ENCODE measurements at regions not wholly inside any gene's neighbourhood (a gene's known extent, or its start where the extent isn't known, plus 50 kb on each side); places are given as distances from the start of the nearest gene placed in this dataset.
A peak's percentile ranks its signal among the peaks of the same experiment; 100 is the strongest.
"Not testable (repeated sequence)": the region's sequence is repeated elsewhere in the genome, so short reads cannot be mapped to it uniquely, and the experiment has no call there.

DNA sequence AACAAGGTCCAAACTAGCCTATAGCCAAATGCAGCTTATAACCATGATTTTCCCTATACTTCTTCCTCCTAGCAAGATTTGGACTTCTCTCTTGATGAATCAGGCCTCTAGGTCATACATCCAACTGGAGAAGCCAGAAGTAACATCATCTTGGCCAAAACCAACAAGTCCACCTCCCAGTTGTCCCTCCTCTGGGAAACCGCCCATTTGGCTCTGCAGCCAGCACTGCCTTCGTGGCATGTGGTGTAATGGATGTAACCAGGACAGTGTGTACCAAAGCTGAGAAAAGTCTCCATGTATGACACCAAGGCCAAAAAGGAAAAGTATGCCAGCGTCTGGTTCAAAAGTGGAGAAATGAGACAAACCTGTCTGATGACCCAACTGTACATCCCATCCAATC, 59.3 kb upstream of the VASH1 start:
- no peak for DNase-seq

DNA sequence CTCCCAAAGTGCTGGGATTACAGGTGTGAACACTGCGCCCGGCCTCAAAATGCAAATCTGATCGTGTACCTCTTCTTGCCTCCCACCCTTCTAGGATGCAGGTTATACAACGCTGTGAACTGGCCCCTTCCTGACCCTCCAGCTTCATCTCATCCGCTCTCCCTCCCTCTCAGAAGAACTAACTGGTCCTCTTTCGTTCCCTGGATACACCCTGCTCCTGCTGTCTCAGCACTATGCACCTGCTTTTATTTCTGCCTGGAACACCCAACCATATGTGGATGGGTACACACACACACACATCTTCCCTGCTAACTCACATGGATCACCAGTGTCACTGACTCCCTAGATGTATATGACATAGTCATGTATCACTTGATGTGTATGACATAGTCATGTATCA, 56.1 kb upstream of the VASH1 start:
- DNase-seq = no peak

DNA sequence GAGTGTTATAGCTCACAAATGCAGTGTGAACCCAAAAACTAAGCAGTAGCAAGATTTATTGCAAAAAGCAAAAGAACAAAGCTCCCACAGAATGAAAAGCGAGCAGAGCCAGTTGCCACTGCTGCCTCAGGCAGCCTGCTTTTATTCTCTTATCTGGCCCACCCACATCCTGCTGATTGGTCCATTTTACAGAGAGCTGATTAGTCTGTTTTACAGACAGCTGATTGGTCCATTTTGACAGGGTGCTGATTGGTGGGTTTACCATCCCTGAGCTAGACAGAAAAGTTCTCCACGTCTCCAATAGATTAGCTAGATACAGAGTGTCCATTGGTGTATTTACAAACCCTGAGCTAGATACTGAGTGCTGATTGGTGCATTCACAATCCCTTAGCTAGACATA, 55.1 kb upstream of the VASH1 start:
- not testable (repeated sequence) for DNase-seq

DNA sequence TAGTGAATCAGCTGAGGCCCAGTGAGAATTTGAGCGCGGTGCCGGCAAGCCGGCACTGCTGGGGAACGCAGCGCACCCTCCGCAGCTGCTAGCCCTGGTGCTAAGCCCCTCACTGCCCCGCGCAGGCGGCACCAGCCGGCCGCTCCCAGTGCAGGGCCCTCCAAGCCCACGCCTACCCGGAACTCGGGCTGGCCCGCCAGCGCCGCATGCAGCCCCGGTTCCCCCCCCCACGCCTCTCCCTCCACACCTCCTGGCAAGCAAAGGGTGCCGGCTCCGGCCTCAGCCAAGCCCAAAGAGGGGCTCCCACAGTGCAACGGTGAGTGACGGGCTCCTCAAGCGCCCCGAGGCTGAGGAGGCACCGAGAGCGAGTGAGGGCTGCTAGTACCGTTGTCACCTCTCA, 54.5 kb upstream of the VASH1 start:
- no peak for DNase-seq

DNA sequence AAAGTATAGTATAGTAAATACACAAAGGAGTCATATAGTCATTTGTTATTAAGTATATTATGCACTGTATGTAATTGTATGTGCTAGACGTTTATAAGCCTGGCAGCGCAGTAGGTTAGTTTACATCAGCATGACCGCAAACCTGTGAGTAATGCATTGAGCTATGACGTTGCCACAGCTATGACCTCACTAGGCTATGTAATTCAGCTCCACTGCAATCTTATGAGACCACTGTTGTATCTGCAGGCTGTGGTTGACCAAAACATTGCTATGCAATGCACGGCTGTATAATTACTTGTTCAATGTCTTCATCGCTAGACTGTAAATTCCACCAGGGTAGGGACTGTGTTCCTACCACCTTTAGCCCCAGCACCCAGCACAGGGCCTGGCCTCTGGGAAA, 53.2 kb upstream of the VASH1 start:
- DNase-seq = no peak

DNA sequence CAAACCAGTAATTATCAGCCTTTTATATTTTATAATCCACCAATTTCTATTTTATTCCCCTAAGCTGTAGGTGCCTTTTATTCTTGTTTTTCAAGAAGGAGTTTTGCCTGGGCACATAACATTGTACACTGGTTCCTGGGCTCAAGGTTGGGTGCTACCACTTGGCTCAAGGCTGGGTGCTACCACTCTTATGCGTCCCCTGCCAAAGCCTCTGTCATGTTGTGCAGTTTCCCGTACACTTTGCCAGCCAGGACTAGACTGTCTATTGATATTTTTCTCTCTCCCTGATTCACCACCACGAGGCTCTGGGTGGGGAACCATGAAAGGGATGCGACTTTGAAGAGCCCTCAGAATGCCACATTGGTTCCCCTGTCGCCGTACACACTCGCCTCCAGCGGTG, 52.5 kb upstream of the VASH1 start:
- DNase-seq = no peak

DNA sequence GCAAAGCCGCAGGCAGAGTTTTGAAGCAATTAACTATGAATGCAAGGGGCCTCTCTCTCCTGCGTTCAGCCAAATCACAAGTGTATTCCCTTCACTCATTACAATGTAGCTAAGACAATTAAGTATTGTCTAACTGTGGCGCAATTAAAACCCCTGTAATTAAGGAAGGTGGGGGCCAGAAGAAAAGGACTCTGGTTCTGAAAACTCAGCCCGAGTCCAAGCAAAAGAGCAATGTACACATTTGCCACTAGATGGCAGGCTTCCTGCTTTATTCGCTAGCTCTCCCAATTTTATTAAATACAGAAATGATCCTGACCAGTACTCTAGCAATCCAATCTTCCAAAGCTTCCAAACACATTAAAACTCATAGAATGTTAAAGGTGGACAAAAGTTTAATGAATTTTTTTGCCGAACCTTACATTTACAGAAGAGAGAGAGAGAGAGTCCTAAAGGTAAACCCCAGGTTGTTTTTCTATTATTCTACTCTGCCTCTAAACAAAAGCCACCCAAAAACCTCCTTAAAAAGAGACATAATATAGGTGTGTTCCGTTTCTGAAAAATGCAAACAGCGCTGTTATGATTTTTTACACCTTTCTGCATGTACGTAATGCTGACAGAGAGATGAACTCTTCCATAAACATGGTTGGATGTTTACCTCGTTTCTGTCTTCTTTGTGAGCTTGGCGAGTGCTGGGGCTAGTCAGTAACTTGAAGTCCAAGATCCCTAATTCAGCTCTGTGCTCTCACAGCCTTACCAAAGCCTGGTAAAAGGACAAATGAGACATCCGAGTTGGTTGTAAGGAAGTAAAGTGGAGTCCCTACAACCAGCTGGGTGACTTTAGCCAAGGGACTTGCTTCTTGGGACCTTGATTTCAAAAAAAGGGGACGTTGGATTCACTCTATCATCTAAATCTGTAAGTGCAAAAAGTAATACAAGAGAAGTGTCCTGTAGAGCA, 50.9 kb upstream of the VASH1 start:
- DNase-seq = peak; percentile 25 to 38

All from SHP77 (cell line).